Fibroblast of villous mesenchyme (primary cell): ENCODE measurements at regions not wholly inside any gene's neighbourhood (a gene's known extent, or its start where the extent isn't known, plus 50 kb on each side); places are given as distances from the start of the nearest gene placed in this dataset.
"Not testable (repeated sequence)": the region's sequence is repeated elsewhere in the genome, so short reads cannot be mapped to it uniquely, and the experiment has no call there.

Experiments used
- DNase-seq: peaks from one replicate; pipeline ENCODE4 v3.0.0-alpha.2; 2010; ENCODE audit warnings: low read depth
- H3K4me3 ChIP-seq: 2 replicates; pipeline ENCODE4 v1.5.1; 2011; ENCODE audit warnings: low read depth, mild to moderate bottlenecking, low read length
- TF ChIP-seq, protein P1 (sequence below): IDR thresholded peaks from 2 replicates; pipeline ENCODE4 v1.5.1; 2012; ENCODE audit warnings: low read depth, mild to moderate bottlenecking, low read length; ENCODE audit not compliant: insufficient read depth

DNA sequence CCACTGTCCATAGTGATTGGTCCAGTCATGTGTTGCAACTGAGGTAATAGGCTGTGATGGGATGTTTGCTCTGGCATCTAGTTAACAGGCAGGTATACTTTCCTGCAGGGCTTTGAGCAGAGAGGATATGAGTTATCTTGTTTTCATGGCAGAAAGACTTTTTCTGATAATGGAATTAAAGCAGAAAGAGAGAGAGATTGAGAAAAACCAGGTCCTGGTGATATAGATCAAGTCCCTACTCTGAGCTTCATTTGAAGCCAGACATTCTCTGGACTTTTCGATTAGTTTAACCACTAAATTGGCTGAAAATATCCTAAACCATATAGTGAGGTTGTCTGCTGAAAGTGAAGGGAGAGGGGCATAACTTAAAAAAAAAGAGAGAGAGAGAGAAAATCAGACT lies 233.8 kb upstream of the TBX18 start:
- TF ChIP-seq, protein P1, sequence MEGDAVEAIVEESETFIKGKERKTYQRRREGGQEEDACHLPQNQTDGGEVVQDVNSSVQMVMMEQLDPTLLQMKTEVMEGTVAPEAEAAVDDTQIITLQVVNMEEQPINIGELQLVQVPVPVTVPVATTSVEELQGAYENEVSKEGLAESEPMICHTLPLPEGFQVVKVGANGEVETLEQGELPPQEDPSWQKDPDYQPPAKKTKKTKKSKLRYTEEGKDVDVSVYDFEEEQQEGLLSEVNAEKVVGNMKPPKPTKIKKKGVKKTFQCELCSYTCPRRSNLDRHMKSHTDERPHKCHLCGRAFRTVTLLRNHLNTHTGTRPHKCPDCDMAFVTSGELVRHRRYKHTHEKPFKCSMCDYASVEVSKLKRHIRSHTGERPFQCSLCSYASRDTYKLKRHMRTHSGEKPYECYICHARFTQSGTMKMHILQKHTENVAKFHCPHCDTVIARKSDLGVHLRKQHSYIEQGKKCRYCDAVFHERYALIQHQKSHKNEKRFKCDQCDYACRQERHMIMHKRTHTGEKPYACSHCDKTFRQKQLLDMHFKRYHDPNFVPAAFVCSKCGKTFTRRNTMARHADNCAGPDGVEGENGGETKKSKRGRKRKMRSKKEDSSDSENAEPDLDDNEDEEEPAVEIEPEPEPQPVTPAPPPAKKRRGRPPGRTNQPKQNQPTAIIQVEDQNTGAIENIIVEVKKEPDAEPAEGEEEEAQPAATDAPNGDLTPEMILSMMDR: no peak
- no peak for DNase-seq
- H3K4me3 ChIP-seq: no peak overlapping the region

DNA sequence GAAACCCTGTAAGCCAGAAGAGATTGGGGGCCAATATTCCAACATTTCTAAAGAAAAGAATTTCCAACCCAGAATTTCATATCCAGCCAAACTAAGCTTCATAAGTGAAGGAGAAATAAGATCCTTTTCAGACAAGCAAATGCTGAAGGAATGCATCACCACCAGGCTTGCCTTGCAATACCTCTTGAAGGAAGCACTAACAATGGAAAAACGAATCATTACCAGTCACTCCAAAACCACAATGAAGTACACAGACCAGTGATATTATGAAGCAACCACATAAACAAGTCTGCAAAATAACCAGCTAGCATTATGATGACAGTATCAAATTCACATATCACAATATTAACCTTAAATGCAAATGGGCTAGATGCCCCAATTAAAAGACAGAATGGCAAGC lies 224.4 kb upstream of the TBX18 start:
- H3K4me3 ChIP-seq, DNase-seq: not testable (repeated sequence)

DNA sequence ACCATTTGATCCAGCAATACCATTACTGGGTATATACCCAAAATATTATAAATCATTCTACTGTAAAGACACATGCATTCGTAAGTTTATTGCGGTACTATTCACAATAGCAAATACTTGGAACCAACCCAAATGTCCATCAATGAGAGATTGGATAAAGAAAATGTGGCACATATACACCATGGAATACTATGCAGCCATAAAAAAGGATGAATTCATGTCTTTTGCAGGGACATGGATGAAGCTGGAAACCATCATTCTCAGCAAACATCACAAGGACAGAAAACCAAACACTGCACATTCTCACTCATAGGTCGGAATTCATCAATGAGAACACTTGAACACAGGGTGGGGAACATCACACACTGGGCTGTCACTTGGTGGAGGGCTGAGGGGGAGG lies 221.1 kb upstream of the TBX18 start:
- not testable (repeated sequence) for H3K4me3 ChIP-seq, DNase-seq

DNA sequence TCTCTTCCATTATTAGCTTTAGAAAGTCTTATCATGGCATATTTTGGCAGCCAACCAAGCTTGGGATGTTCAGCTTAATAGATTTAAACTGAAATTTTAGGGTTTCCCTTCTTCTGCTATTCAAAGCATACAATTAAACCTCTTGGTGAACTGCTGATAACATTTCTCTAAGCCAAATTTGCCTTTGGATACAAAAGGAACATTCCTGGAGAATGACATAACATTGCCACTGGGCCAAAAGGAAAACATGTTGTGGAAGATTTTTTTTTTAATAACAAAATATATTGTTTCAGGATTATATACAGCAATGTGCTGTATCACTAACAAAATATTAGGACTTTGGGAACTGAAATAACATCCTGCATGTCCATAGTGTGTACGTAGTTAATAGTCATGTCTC lies 215.1 kb upstream of the TBX18 start:
- H3K4me3 ChIP-seq: no peak overlapping the region
- TF ChIP-seq, protein P1: no peak
- no peak for DNase-seq

DNA sequence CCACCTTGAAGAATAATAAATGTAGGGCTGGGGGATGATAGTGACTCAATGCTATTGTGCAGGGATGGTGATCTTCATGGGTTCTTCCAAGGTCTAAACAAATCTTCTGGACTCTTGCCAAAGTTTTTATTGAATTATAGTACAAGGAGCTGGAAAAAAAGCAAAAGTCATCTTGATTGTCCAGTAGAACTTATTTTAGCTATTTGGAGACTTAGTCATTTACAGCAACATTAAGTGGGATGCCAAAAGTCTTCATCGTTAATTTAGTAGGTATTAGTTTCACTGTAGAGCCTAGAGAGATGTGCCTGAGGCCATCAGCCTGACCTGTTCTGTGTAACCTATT lies 212.9 kb upstream of the TBX18 start:
- DNase-seq: peak; percentile 5
- no peak overlapping the region for H3K4me3 ChIP-seq
- TF ChIP-seq, protein P1: no peak

DNA sequence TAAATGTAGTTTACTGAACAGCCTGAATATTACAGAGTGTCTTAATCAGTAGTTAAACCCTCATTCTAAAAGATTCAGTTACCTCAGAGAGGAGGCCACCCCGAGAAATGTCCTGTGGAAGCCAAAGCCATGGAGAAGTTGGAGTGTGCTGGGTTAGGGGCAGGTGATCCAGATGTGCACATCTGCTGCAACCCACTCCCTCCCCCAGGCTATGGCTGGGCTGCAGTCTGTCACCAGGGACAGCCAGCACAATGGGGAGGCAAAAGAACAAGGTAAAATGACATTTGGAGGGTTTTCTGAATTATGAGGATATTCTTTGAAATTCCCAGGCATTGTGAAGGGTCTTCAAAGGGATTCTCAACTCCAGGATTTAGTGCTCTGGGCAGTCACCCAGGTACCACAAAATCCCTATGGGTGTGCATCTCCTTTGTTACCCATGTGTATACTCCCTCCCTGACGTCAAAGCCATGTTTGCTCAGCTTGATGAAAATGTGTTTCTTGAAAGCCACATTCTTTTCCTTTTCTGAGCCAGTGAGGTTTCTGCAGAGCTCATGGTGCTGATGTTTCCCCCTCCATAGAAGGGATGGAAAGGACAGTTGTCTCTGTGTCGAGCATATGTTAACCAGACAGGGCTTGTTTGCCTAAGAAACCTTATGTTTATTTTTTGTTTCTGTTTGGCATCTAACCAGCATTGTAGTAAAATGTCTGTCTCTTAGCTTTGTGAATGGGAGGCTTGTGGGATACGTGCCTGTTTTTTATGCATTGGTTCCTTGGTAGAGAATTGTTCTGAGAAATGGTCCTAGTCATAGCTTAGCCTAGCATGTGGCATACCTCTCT lies 212.3 kb upstream of the TBX18 start:
- DNase-seq: peak; percentile 3
- no peak overlapping the region for H3K4me3 ChIP-seq
- TF ChIP-seq, protein P1: no peak

DNA sequence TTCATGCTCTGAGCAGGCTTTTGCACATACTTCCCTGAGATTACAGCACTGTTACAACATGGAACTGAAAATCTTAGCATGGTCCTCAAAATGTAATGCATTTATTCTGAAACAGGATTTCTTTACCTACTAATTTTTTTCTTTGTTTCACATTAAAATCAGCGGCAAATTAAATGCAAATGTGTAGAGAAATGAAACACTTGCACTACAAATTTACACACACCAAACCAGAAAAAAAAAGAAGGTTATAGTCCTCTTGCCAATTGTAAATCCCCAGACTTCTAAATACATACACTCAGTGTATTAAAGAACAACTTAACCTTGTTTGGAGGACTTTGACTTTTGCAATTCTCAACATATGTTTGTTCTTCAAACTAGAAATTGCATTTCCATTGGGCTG lies 210.9 kb upstream of the TBX18 start:
- TF ChIP-seq, protein P1: no peak
- no peak overlapping the region for H3K4me3 ChIP-seq

DNA sequence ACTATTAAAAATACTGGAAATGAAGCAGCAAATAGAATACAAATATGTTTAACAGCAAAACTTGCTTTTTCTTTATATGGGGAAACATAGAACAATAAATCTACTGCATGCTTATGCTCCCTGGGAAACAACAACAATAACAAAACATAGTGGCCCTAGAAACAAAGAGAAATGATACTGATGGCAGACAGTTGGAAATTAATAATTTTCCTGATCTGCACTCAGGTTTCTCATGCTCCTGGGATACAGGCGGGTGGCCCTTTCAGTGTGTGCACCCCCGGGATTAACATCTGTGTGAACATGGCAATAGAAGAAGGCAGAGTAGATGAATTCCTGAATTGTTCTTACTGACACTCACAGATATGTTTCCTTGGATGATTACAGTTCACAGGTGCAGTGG lies 209.2 kb upstream of the TBX18 start:
- H3K4me3 ChIP-seq: no peak overlapping the region
- DNase-seq: no peak
- TF ChIP-seq, protein P1: no peak

More for the DNA sequence above, 210.9 kb upstream of the TBX18 start:
- no peak for DNase-seq
